AG09309 (cell line): ENCODE measurements at regions not wholly inside any gene's neighbourhood (a gene's known extent, or its start where the extent isn't known, plus 50 kb on each side); places are given as distances from the start of the nearest gene placed in this dataset.

Source experiments
- DNase-seq: peaks from one replicate; pipeline ENCODE4 v3.0.0-alpha.2; 2010; ENCODE audit warnings: low read depth
- H3K4me3 ChIP-seq: 2 replicates; pipeline ENCODE4 v1.5.1; 2011; ENCODE audit warnings: mild to moderate bottlenecking, low read depth, low read length, moderate library complexity; ENCODE audit not compliant: control insufficient read depth
- TF ChIP-seq, protein P1 (sequence below): IDR thresholded peaks from 2 replicates; pipeline ENCODE4 v1.5.1; 2011; ENCODE audit warnings: mild to moderate bottlenecking, low read depth, low read length, inconsistent platforms; ENCODE audit not compliant: insufficient read depth, control insufficient read depth; ENCODE audit errors: missing control alignments

GRCh38 chr13:58617880-58618665, 986.5 kb downstream of the PCDH17 start:
- H3K4me3 ChIP-seq: no peak overlapping the region
- TF ChIP-seq, protein P1, sequence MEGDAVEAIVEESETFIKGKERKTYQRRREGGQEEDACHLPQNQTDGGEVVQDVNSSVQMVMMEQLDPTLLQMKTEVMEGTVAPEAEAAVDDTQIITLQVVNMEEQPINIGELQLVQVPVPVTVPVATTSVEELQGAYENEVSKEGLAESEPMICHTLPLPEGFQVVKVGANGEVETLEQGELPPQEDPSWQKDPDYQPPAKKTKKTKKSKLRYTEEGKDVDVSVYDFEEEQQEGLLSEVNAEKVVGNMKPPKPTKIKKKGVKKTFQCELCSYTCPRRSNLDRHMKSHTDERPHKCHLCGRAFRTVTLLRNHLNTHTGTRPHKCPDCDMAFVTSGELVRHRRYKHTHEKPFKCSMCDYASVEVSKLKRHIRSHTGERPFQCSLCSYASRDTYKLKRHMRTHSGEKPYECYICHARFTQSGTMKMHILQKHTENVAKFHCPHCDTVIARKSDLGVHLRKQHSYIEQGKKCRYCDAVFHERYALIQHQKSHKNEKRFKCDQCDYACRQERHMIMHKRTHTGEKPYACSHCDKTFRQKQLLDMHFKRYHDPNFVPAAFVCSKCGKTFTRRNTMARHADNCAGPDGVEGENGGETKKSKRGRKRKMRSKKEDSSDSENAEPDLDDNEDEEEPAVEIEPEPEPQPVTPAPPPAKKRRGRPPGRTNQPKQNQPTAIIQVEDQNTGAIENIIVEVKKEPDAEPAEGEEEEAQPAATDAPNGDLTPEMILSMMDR: no peak
- DNase-seq: no peak

DNA sequence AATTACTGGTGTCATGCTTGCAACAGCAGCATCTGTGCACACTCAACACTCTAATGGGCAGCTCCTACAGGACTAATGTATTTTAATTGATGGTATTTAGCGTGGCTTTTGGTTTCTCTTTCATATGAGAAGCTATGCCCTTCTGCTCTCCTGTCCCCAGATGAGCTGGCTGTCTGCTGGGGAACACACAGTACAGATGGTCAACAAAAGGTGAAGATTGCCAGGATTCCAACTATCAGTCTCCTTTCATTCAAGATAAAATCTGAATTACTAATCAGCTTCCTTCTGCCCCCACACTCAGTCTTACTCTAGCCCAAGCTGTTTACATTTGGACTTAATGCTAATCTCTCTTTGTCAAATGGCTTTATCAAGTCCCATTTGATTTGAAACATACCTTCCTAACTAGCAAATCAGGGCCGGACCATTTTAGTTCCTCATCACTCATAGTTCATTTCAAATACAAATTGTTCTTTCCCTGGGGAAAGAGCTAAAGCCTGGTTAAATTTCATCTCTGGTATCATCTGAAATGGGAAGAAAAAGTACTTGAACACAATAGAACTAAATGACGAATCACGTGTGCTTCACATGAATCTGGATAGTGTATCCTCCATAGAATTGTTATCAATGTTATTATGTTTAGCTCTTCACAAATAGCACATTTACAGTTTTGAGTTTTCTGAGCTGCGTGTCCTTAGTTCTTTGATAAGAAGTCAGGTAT, 988.0 kb downstream of the PCDH17 start:
- H3K4me3 ChIP-seq: no peak overlapping the region
- no peak for DNase-seq
- TF ChIP-seq, protein P1: no peak

GRCh38 chr13:58620176-58620575, 988.6 kb downstream of the PCDH17 start:
- no peak for DNase-seq
- TF ChIP-seq, protein P1: no peak
- H3K4me3 ChIP-seq: no peak overlapping the region

DNA sequence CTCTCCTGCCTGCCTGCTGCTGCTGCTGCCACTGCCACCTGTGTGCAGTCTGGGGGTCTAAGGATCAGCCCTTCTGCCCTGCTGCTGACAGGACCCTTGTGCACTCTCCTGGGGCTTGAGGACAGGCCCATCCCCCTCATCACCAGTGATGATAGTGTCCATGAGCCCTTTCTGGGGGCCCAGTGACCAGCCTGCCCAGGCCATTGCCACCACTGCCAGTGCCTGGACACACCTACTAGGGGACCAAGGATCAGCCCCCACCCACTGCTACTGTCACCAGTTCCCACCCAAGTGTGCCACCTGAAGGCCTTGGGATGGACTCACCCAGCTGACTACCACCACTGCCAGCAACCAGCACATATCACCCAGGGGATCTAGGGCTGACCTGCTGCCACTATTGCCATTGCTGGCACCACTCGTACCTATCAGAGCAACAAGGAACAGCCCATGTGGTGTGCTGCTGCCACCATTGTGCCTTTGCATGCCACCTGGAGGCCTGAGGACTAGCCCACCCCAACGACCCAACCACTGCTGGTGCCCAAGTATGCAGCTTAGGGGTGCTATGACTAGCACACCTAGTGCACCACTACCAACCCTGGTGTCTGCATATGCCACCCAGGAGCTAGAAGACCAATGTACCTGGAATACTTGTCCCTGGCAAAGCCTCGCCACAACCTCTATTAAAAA, 994.3 kb downstream of the PCDH17 start:
- H3K4me3 ChIP-seq: no peak overlapping the region
- DNase-seq: no peak
- TF ChIP-seq, protein P1: no peak

- DNase-seq: no peak
- TF ChIP-seq, protein P1: no peak
- no peak overlapping the region for H3K4me3 ChIP-seq
Measured at GRCh38 chr13:58630794-58631193, 999.2 kb downstream of the PCDH17 start.

GRCh38 chr13:58633226-58633625, 1001.7 kb downstream of the PCDH17 start:
- DNase-seq: no peak
- TF ChIP-seq, protein P1: no peak
- H3K4me3 ChIP-seq: no peak overlapping the region
